A673 (cell line): ENCODE measurements at regions not wholly inside any gene's neighbourhood (a gene's known extent, or its start where the extent isn't known, plus 50 kb on each side); places are given as distances from the start of the nearest gene placed in this dataset.

ENCODE experiments used
- EZH2 ChIP-seq: fragments of 200-600 bp; sonication (generic); IDR thresholded peaks from 2 replicates; pipeline ENCODE4 v1.6.1; 2017; ENCODE audit warnings: borderline replicate concordance, low read depth, mild to moderate bottlenecking, mixed read lengths, antibody characterized with exemption, low read length; ENCODE audit not compliant: poor library complexity, severe bottlenecking
- TF ChIP-seq, protein P1 (sequence below): fragments of 300-800, 200-600 bp; sonication (generic); conservative IDR thresholded peaks from 2 replicates; pipeline ENCODE4 v1.5.1; 2017; ENCODE audit warnings: low read depth, mild to moderate bottlenecking, antibody characterized with exemption, low read length, moderate library complexity, mixed read lengths

DNA sequence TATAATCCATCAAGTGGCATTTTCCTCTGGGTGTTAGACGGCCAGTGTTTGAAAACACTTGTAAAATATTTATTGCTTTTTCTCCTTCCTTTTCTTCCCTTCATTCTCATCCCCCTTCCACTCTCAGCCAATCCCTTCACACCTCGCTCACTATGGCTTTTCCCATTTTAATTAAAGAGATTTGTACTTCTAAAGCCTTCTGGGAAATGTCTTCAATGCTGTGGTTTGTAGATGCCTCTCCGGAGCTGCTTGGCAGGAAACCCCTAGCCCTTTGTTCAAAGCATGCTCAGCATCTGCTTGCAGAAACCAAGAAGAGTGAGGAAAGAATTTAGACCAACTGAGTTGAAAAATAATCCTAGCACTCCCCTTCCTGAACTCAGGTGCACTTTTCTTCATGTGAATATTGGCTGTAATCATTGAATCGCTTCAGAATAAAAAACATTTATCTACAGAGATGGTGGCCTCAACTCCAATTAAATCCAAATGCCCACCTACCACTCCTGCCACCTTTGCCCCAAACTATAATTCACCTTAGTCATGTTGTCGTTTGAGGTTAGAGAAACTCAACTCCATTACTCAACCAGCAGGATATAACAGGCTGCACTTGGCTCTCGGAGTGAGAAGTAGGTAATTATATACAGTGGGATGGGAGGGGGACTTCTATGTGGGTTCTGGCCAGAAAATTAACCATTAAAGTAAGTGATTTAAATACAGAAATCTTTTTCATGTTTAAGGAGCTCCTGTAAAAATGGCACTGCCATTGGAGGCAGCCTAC is 659.4 kb upstream of the CAMK1G start:
- TF ChIP-seq, protein P1, sequence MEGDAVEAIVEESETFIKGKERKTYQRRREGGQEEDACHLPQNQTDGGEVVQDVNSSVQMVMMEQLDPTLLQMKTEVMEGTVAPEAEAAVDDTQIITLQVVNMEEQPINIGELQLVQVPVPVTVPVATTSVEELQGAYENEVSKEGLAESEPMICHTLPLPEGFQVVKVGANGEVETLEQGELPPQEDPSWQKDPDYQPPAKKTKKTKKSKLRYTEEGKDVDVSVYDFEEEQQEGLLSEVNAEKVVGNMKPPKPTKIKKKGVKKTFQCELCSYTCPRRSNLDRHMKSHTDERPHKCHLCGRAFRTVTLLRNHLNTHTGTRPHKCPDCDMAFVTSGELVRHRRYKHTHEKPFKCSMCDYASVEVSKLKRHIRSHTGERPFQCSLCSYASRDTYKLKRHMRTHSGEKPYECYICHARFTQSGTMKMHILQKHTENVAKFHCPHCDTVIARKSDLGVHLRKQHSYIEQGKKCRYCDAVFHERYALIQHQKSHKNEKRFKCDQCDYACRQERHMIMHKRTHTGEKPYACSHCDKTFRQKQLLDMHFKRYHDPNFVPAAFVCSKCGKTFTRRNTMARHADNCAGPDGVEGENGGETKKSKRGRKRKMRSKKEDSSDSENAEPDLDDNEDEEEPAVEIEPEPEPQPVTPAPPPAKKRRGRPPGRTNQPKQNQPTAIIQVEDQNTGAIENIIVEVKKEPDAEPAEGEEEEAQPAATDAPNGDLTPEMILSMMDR: no peak
- no peak for TF ChIP-seq EZH2
